ACC112 (cell line): ENCODE measurements at regions not wholly inside any gene's neighbourhood (a gene's known extent, or its start where the extent isn't known, plus 50 kb on each side); places are given as distances from the start of the nearest gene placed in this dataset.

Experiments used
- H2AFZ ChIP-seq: fragments of 200-600 bp; sonication (generic); one replicate; pipeline ENCODE4 v1.6.0; 2017; ENCODE audit warnings: antibody characterized with exemption, low read length; ENCODE audit not compliant: unreplicated experiment
- H3K27ac ChIP-seq: fragments of 200-600 bp; sonication (generic); 2 replicates; pipeline ENCODE4 v1.5.1; 2014; ENCODE audit warnings: low read depth, mild to moderate bottlenecking, antibody characterized with exemption, low read length, moderate library complexity
- H3K27me3 ChIP-seq: fragments of 200-600 bp; sonication (generic); 2 replicates; pipeline ENCODE4 v1.6.1; 2014; ENCODE audit warnings: mild to moderate bottlenecking, antibody characterized with exemption, low read length, moderate library complexity, mixed read lengths; ENCODE audit not compliant: insufficient read depth
- H3K36me3 ChIP-seq: fragments of 200-600 bp; sonication (generic); 2 replicates; pipeline ENCODE4 v1.6.1; 2016; ENCODE audit warnings: mild to moderate bottlenecking, antibody characterized with exemption, low read length, moderate library complexity, mixed read lengths; ENCODE audit not compliant: insufficient read depth
- H3K4me1 ChIP-seq: fragments of 200-600 bp; sonication (generic); one replicate; pipeline ENCODE4 v1.6.1; 2016; ENCODE audit warnings: low read length, mixed read lengths; ENCODE audit not compliant: insufficient read depth, unreplicated experiment, control insufficient read depth
- H3K4me3 ChIP-seq: fragments of 200-600 bp; sonication (generic); 2 replicates; pipeline ENCODE4 v1.5.1; 2014; ENCODE audit warnings: mild to moderate bottlenecking, low read depth, low read length
- H3K79me2 ChIP-seq: fragments of 200-600 bp; sonication (generic); one replicate; pipeline ENCODE4 v1.6.0; 2016; ENCODE audit warnings: low read length; ENCODE audit not compliant: control insufficient read depth, unreplicated experiment, insufficient read depth

- no peaks in the 10 kb centered on the region for H3K36me3 ChIP-seq
- H3K27me3 ChIP-seq = no peaks in the 10 kb centered on the region
- no peaks in the 10 kb centered on the region for H3K79me2 ChIP-seq
- no peak overlapping the region for H2AFZ ChIP-seq
- no peak overlapping the region for H3K4me3 ChIP-seq
- H3K4me1 ChIP-seq = no peaks in the 10 kb centered on the region
- H3K27ac ChIP-seq = no peak overlapping the region
Observed at GRCh38 chr1:60739729-60740128, 342.6 kb upstream of the NFIA start.

GRCh38 chr1:60732977-60733401 is 349.4 kb upstream of the NFIA start:
- Histone ChIP-seq H3K27me3 (no peaks in the 10 kb centered on the region), H3K4me3 (no peak overlapping the region), H3K79me2 (no peaks in the 10 kb centered on the region), H3K4me1 (no peaks in the 10 kb centered on the region), H3K36me3 (no peaks in the 10 kb centered on the region), H2AFZ (no peak overlapping the region), H3K27ac (no peak overlapping the region)

- no peak overlapping the region for H3K4me3 ChIP-seq
Observed at GRCh38 chr1:60731321-60731720, 351.0 kb upstream of the NFIA start.

GRCh38 chr1:60727552-60727951 is 354.8 kb upstream of the NFIA start:
- no peaks in the 10 kb centered on the region for H3K36me3 ChIP-seq
- no peak overlapping the region for H3K4me3 ChIP-seq
- 0 out of 2 replicates have a peak, but pooled peaks cover 2% of the 10 kb centered on the region for H3K27me3 ChIP-seq
- H3K79me2 ChIP-seq = no peaks in the 10 kb centered on the region
- no peak overlapping the region for H2AFZ ChIP-seq
- no peak overlapping the region for H3K27ac ChIP-seq
- no peaks in the 10 kb centered on the region for H3K4me1 ChIP-seq

More at GRCh38 chr1:60731321-60731720, 351.0 kb upstream of the NFIA start:
- H3K27ac ChIP-seq = no peak overlapping the region
- no peak overlapping the region for H2AFZ ChIP-seq
- H3K36me3 ChIP-seq = no peaks in the 10 kb centered on the region
- no peaks in the 10 kb centered on the region for H3K4me1 ChIP-seq
- H3K79me2 ChIP-seq = no peaks in the 10 kb centered on the region
- no peaks in the 10 kb centered on the region for H3K27me3 ChIP-seq

GRCh38 chr1:60716472-60716871 is 365.9 kb upstream of the NFIA start:
- H3K27me3 ChIP-seq = no peaks in the 10 kb centered on the region
- no peaks in the 10 kb centered on the region for H3K36me3 ChIP-seq
- no peaks in the 10 kb centered on the region for H3K4me1 ChIP-seq
- H3K4me3 ChIP-seq = no peak overlapping the region
- no peak overlapping the region for H2AFZ ChIP-seq
- no peak overlapping the region for H3K27ac ChIP-seq
- no peaks in the 10 kb centered on the region for H3K79me2 ChIP-seq

GRCh38 chr1:60715970-60716369 is 366.4 kb upstream of the NFIA start:
- H3K27ac ChIP-seq = no peak overlapping the region

GRCh38 chr1:60709426-60709825 is 372.9 kb upstream of the NFIA start:
- no peaks in the 10 kb centered on the region for H3K36me3 ChIP-seq
- H3K4me1 ChIP-seq = no peaks in the 10 kb centered on the region
- H3K4me3 ChIP-seq = no peak overlapping the region
- no peaks in the 10 kb centered on the region for H3K79me2 ChIP-seq
- no peaks in the 10 kb centered on the region for H3K27me3 ChIP-seq
- no peak overlapping the region for H2AFZ ChIP-seq
- no peak overlapping the region for H3K27ac ChIP-seq

More at GRCh38 chr1:60715970-60716369, 366.4 kb upstream of the NFIA start:
- no peaks in the 10 kb centered on the region for H3K79me2 ChIP-seq
- no peaks in the 10 kb centered on the region for H3K27me3 ChIP-seq
- H2AFZ ChIP-seq = no peak overlapping the region
- H3K4me3 ChIP-seq = no peak overlapping the region
- H3K36me3 ChIP-seq = no peaks in the 10 kb centered on the region
- no peaks in the 10 kb centered on the region for H3K4me1 ChIP-seq

GRCh38 chr1:60705026-60705425 is 377.3 kb upstream of the NFIA start:
- H3K27ac ChIP-seq = no peak overlapping the region
- no peaks in the 10 kb centered on the region for H3K27me3 ChIP-seq

GRCh38 chr1:60703155-60703554 is 379.2 kb upstream of the NFIA start:
- Histone ChIP-seq H3K4me1 (no peaks in the 10 kb centered on the region), H3K4me3 (no peak overlapping the region), H3K36me3 (no peaks in the 10 kb centered on the region), H2AFZ (no peak overlapping the region), H3K27ac (no peak overlapping the region), H3K79me2 (no peaks in the 10 kb centered on the region), H3K27me3 (no peaks in the 10 kb centered on the region)

More at GRCh38 chr1:60705026-60705425, 377.3 kb upstream of the NFIA start:
- H3K4me1 ChIP-seq = no peaks in the 10 kb centered on the region
- H3K79me2 ChIP-seq = no peaks in the 10 kb centered on the region
- H2AFZ ChIP-seq = no peak overlapping the region
- H3K36me3 ChIP-seq = no peaks in the 10 kb centered on the region
- H3K4me3 ChIP-seq = no peak overlapping the region

- Histone ChIP-seq H3K4me3 (no peak overlapping the region), H3K4me1 (no peaks in the 10 kb centered on the region), H3K36me3 (no peaks in the 10 kb centered on the region), H3K27me3 (no peaks in the 10 kb centered on the region), H3K79me2 (no peaks in the 10 kb centered on the region), H2AFZ (no peak overlapping the region), H3K27ac (no peak overlapping the region)
Observed at GRCh38 chr1:60699325-60699724, 383.0 kb upstream of the NFIA start.

- H3K27me3 ChIP-seq = no peaks in the 10 kb centered on the region
- no peaks in the 10 kb centered on the region for H3K36me3 ChIP-seq
- no peak overlapping the region for H3K27ac ChIP-seq
- H2AFZ ChIP-seq = no peak overlapping the region
- H3K79me2 ChIP-seq = no peaks in the 10 kb centered on the region
- H3K4me1 ChIP-seq = no peaks in the 10 kb centered on the region
- H3K4me3 ChIP-seq = no peak overlapping the region
Observed at GRCh38 chr1:60697204-60697994, 385.0 kb upstream of the NFIA start.
